HL-60 (cell line): ENCODE measurements at regions not wholly inside any gene's neighbourhood (a gene's known extent, or its start where the extent isn't known, plus 50 kb on each side); places are given as distances from the start of the nearest gene placed in this dataset.

Source experiments
- CTCF ChIP-seq: IDR thresholded peaks from one replicate; pipeline ENCODE4 v1.5.1; 2011; ENCODE audit warnings: low read length, control low read depth, inconsistent platforms; ENCODE audit not compliant: insufficient read depth
- POLR2AphosphoS5 ChIP-seq: IDR thresholded peaks from 2 replicates; pipeline ENCODE4 v1.6.1; 2012; ENCODE audit warnings: low read depth
- REST ChIP-seq: IDR thresholded peaks from 2 replicates; pipeline ENCODE4 v1.6.1; 2012; ENCODE audit warnings: low read depth; ENCODE audit not compliant: insufficient replicate concordance
- SPI1 ChIP-seq: IDR thresholded peaks from 2 replicates; pipeline ENCODE4 v1.6.1; 2012; ENCODE audit warnings: low read depth, mild to moderate bottlenecking, borderline replicate concordance

GRCh38 chr7:36018816-36019484 is 134.1 kb upstream of the EEPD1 start:
- TF ChIP-seq CTCF (no peak), REST (no peak), POLR2AphosphoS5 (no peak), SPI1 (no peak)
